Activated naive CD8-positive, alpha-beta T cell (primary cell): ENCODE measurements at regions not wholly inside any gene's neighbourhood (a gene's known extent, or its start where the extent isn't known, plus 50 kb on each side); places are given as distances from the start of the nearest gene placed in this dataset.

Source experiments
- H3K27ac Mint-ChIP-seq: one replicate; pipeline ENCODE4 v1.8.0; 2021; ENCODE audit warnings: mixed read lengths
- H3K27me3 Mint-ChIP-seq: one replicate; pipeline ENCODE4 v1.8.0; 2021; ENCODE audit warnings: mixed read lengths
- H3K36me3 Mint-ChIP-seq: one replicate; pipeline ENCODE4 v1.8.0; 2021; ENCODE audit warnings: mixed read lengths
- H3K4me1 Mint-ChIP-seq: one replicate; pipeline ENCODE4 v1.8.0; 2021; ENCODE audit warnings: low read depth, mixed read lengths
- H3K4me3 Mint-ChIP-seq: one replicate; pipeline ENCODE4 v1.8.0; 2021; ENCODE audit warnings: mild to moderate bottlenecking, mixed read lengths
- H3K9me3 Mint-ChIP-seq: one replicate; pipeline ENCODE4 v1.8.0; 2021; ENCODE audit warnings: low read depth, mixed read lengths

GRCh38 chr10:10609379-10609955 is 408.2 kb upstream of the CELF2 start:
- Mint-ChIP-seq H3K27me3 (peaks cover 3% of the 10 kb centered on the region), H3K27ac (no peak overlapping the region), H3K4me1 (no peaks in the 10 kb centered on the region), H3K9me3 (no peaks in the 10 kb centered on the region), H3K36me3 (peaks cover 3% of the 10 kb centered on the region), H3K4me3 (no peak overlapping the region)

GRCh38 chr10:10610171-10610570 is 407.5 kb upstream of the CELF2 start:
- Mint-ChIP-seq H3K27ac (no peak overlapping the region), H3K27me3 (peaks cover 3% of the 10 kb centered on the region), H3K4me1 (no peaks in the 10 kb centered on the region), H3K36me3 (no peaks in the 10 kb centered on the region), H3K9me3 (no peaks in the 10 kb centered on the region), H3K4me3 (no peak overlapping the region)

- H3K4me1 Mint-ChIP-seq: no peaks in the 10 kb centered on the region
- no peaks in the 10 kb centered on the region for H3K36me3 Mint-ChIP-seq
- H3K27ac Mint-ChIP-seq: no peak overlapping the region
- H3K27me3 Mint-ChIP-seq: peaks cover 3% of the 10 kb centered on the region
- H3K9me3 Mint-ChIP-seq: no peaks in the 10 kb centered on the region
- no peak overlapping the region for H3K4me3 Mint-ChIP-seq
Measured at GRCh38 chr10:10612151-10612550, 405.5 kb upstream of the CELF2 start.

- no peak overlapping the region for H3K27ac Mint-ChIP-seq
- H3K4me3 Mint-ChIP-seq: no peak overlapping the region
- H3K27me3 Mint-ChIP-seq: peaks cover 4% of the 10 kb centered on the region
- H3K36me3 Mint-ChIP-seq: no peaks in the 10 kb centered on the region
- no peaks in the 10 kb centered on the region for H3K9me3 Mint-ChIP-seq
- no peaks in the 10 kb centered on the region for H3K4me1 Mint-ChIP-seq
Measured at GRCh38 chr10:10613656-10614244, 403.9 kb upstream of the CELF2 start.

- Mint-ChIP-seq H3K9me3 (no peaks in the 10 kb centered on the region), H3K36me3 (no peaks in the 10 kb centered on the region), H3K4me1 (no peaks in the 10 kb centered on the region), H3K4me3 (no peak overlapping the region), H3K27me3 (peaks cover 4% of the 10 kb centered on the region), H3K27ac (no peak overlapping the region)
Measured at GRCh38 chr10:10617686-10618085, 400.0 kb upstream of the CELF2 start.

GRCh38 chr10:10618139-10618538 is 399.5 kb upstream of the CELF2 start:
- no peak overlapping the region for H3K27ac Mint-ChIP-seq
- H3K9me3 Mint-ChIP-seq: no peaks in the 10 kb centered on the region
- H3K27me3 Mint-ChIP-seq: peaks cover 4% of the 10 kb centered on the region
- H3K4me1 Mint-ChIP-seq: no peaks in the 10 kb centered on the region
- H3K36me3 Mint-ChIP-seq: no peaks in the 10 kb centered on the region
- no peak overlapping the region for H3K4me3 Mint-ChIP-seq

GRCh38 chr10:10623958-10624566 is 393.6 kb upstream of the CELF2 start:
- Mint-ChIP-seq H3K4me3 (no peak overlapping the region), H3K27ac (no peak overlapping the region), H3K9me3 (no peaks in the 10 kb centered on the region), H3K36me3 (no peaks in the 10 kb centered on the region), H3K27me3 (peaks cover 3% of the 10 kb centered on the region), H3K4me1 (no peaks in the 10 kb centered on the region)

GRCh38 chr10:10624567-10624962 is 393.1 kb upstream of the CELF2 start:
- Mint-ChIP-seq H3K4me1 (no peaks in the 10 kb centered on the region), H3K4me3 (no peak overlapping the region), H3K36me3 (no peaks in the 10 kb centered on the region), H3K9me3 (no peaks in the 10 kb centered on the region), H3K27me3 (peaks cover 3% of the 10 kb centered on the region), H3K27ac (no peak overlapping the region)

GRCh38 chr10:10625491-10625890 is 392.2 kb upstream of the CELF2 start:
- peaks cover 7% of the 10 kb centered on the region for H3K27me3 Mint-ChIP-seq
- H3K4me1 Mint-ChIP-seq: no peaks in the 10 kb centered on the region
- H3K36me3 Mint-ChIP-seq: no peaks in the 10 kb centered on the region
- no peaks in the 10 kb centered on the region for H3K9me3 Mint-ChIP-seq
- H3K27ac Mint-ChIP-seq: no peak overlapping the region
- H3K4me3 Mint-ChIP-seq: no peak overlapping the region

- Mint-ChIP-seq H3K36me3 (no peaks in the 10 kb centered on the region), H3K4me3 (no peak overlapping the region), H3K9me3 (no peaks in the 10 kb centered on the region), H3K4me1 (no peaks in the 10 kb centered on the region), H3K27ac (no peak overlapping the region), H3K27me3 (peaks cover 11% of the 10 kb centered on the region)
Measured at GRCh38 chr10:10626734-10627133, 390.9 kb upstream of the CELF2 start.

- H3K36me3 Mint-ChIP-seq: no peaks in the 10 kb centered on the region
- H3K9me3 Mint-ChIP-seq: no peaks in the 10 kb centered on the region
- H3K27me3 Mint-ChIP-seq: peaks cover 11% of the 10 kb centered on the region
- H3K27ac Mint-ChIP-seq: no peak overlapping the region
- H3K4me1 Mint-ChIP-seq: no peaks in the 10 kb centered on the region
- H3K4me3 Mint-ChIP-seq: no peak overlapping the region
Measured at GRCh38 chr10:10627414-10627813, 390.3 kb upstream of the CELF2 start.

GRCh38 chr10:10629512-10629911 is 388.2 kb upstream of the CELF2 start:
- Mint-ChIP-seq H3K9me3 (no peaks in the 10 kb centered on the region), H3K4me1 (no peaks in the 10 kb centered on the region), H3K4me3 (no peak overlapping the region), H3K27me3 (peaks cover 11% of the 10 kb centered on the region), H3K27ac (no peak overlapping the region), H3K36me3 (no peaks in the 10 kb centered on the region)

- no peaks in the 10 kb centered on the region for H3K36me3 Mint-ChIP-seq
- H3K4me3 Mint-ChIP-seq: no peak overlapping the region
- no peaks in the 10 kb centered on the region for H3K9me3 Mint-ChIP-seq
- peaks cover 14% of the 10 kb centered on the region for H3K27me3 Mint-ChIP-seq
- no peaks in the 10 kb centered on the region for H3K4me1 Mint-ChIP-seq
- no peak overlapping the region for H3K27ac Mint-ChIP-seq
Measured at GRCh38 chr10:10630281-10630680, 387.4 kb upstream of the CELF2 start.

GRCh38 chr10:10630782-10631181 is 386.9 kb upstream of the CELF2 start:
- Mint-ChIP-seq H3K9me3 (no peaks in the 10 kb centered on the region), H3K4me3 (no peak overlapping the region), H3K4me1 (no peaks in the 10 kb centered on the region), H3K27me3 (peaks cover 14% of the 10 kb centered on the region), H3K27ac (no peak overlapping the region), H3K36me3 (no peaks in the 10 kb centered on the region)

- H3K36me3 Mint-ChIP-seq: no peaks in the 10 kb centered on the region
- no peak overlapping the region for H3K27ac Mint-ChIP-seq
- no peaks in the 10 kb centered on the region for H3K9me3 Mint-ChIP-seq
- H3K27me3 Mint-ChIP-seq: peaks cover 22% of the 10 kb centered on the region
- H3K4me1 Mint-ChIP-seq: no peaks in the 10 kb centered on the region
- H3K4me3 Mint-ChIP-seq: no peak overlapping the region
Measured at GRCh38 chr10:10642189-10642588, 375.5 kb upstream of the CELF2 start.

GRCh38 chr10:10642751-10643150 is 374.9 kb upstream of the CELF2 start:
- Mint-ChIP-seq H3K27ac (no peak overlapping the region), H3K4me3 (no peak overlapping the region), H3K4me1 (no peaks in the 10 kb centered on the region), H3K36me3 (no peaks in the 10 kb centered on the region), H3K9me3 (no peaks in the 10 kb centered on the region), H3K27me3 (peaks cover 21% of the 10 kb centered on the region)
